ENCODE measurements at regions not wholly inside any gene's neighbourhood (a gene's known extent, or its start where the extent isn't known, plus 50 kb on each side); places are given as distances from the start of the nearest gene placed in this dataset.
"Not testable (repeated sequence)": the region's sequence is repeated elsewhere in the genome, so short reads cannot be mapped to it uniquely, and the experiment has no call there.

- no peak for DNase-seq (ENCODE audit: low spot score)
These were observed 51.0 kb downstream of the FHIP2A start for GRCh38 chr10:114872519-114873087.

GRCh38 chr10:114874827-114875411 lies 53.3 kb downstream of the FHIP2A start:
- DNase-seq (ENCODE audit: low spot score) = peak; percentile 5

GRCh38 chr10:114875590-114876081 lies 54.1 kb downstream of the FHIP2A start:
- not testable (repeated sequence) for DNase-seq (ENCODE audit: low spot score)

GRCh38 chr10:114876169-114876568 lies 54.6 kb downstream of the FHIP2A start:
- DNase-seq (ENCODE audit: low spot score) = no peak

- peak; percentile 45 for DNase-seq (ENCODE audit: low spot score)
These were observed 55.2 kb downstream of the FHIP2A start for GRCh38 chr10:114876602-114877300.

GRCh38 chr10:114877301-114877644 lies 55.7 kb downstream of the FHIP2A start:
- no peak for DNase-seq (ENCODE audit: low spot score)

GRCh38 chr10:114879093-114879492 lies 57.5 kb downstream of the FHIP2A start:
- DNase-seq (ENCODE audit: low spot score) = no peak

- DNase-seq (ENCODE audit: low spot score) = peak; percentile 18
These were observed 58.1 kb downstream of the FHIP2A start for GRCh38 chr10:114879541-114880158.

GRCh38 chr10:114881417-114881816 lies 56.6 kb upstream of the TRUB1 start:
- DNase-seq (ENCODE audit: low spot score) = no peak

- DNase-seq (ENCODE audit: low spot score) = no peak
These were observed 56.1 kb upstream of the TRUB1 start for GRCh38 chr10:114881901-114882300.

GRCh38 chr10:114885443-114885842 lies 52.6 kb upstream of the TRUB1 start:
- DNase-seq (ENCODE audit: low spot score) = no peak

All from cerebellar cortex (tissue), 1 donor.